ENCODE measurements at regions not wholly inside any gene's neighbourhood (a gene's known extent, or its start where the extent isn't known, plus 50 kb on each side); places are given as distances from the start of the nearest gene placed in this dataset.

DNA sequence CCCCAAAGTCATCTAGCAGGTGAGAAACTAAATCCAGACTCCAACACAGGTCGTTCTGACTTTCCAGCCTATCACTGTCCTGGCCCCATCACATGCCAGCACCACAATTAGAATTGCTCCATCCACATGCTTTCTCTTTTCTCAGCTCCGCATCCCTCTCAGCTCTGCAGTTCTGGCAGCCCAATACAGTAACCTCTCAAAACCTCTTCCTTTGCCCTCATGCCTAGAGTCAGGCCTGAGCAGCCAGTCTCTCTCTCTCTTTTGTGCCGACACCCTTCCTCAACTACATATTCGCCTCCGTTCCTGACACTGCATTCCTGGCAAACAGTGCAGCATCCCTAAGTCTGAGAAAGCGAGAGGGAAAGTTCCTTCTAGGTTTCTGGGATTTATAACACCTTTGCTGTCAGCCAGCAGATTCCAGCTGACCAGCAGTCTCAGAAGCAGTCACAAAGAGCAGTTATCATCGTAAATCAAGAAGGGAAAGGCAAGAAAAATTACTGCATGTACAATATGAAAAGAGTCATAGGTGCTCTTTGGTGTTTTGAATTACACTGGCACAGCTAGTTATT lies 258.0 kb downstream of the FAT3 start:
- no peak for DNase-seq
- 87% methylated on average over 5 of the region's 7 CpGs for WGBS (ENCODE audit: insufficient coverage)
- Histone ChIP-seq H3K4me3 (ENCODE audit: control insufficient read depth in 1 of 7, extremely low read depth in 1 of 7, insufficient read depth in 4 of 7, low read depth in 2 of 7, low read length in 6 of 7) (no peak overlapping the region), H3K36me3 (ENCODE audit: control insufficient read depth in 4 of 4, insufficient read depth in 4 of 4, low read length in 3 of 4) (no peaks in the 10 kb centered on the region), H3K9me3 (ENCODE audit: control extremely low read depth in 1 of 5, control insufficient read depth in 4 of 5, insufficient read depth in 2 of 5, low read depth in 1 of 5, low read length in 4 of 5) (no peaks in the 10 kb centered on the region), H3K4me1 (ENCODE audit: control extremely low read depth in 1 of 4, control insufficient read depth in 4 of 4, insufficient read depth in 4 of 4, low read length in 3 of 4) (no peaks in the 10 kb centered on the region), H3K27me3 (replicated peaks in 2 of 5; ENCODE audit: control insufficient read depth in 4 of 5, insufficient read depth in 5 of 5, low read length in 4 of 5) (no peaks in the 10 kb centered on the region), H3K27ac (ENCODE audit: insufficient read depth in 1 of 2, low read depth in 1 of 2, low read length in 2 of 2, poor library complexity in 1 of 2, severe bottlenecking in 2 of 2) (no peak overlapping the region)
- POLR2A ChIA-PET: no interaction called here
- CTCF ChIA-PET: no interaction called here

DNA sequence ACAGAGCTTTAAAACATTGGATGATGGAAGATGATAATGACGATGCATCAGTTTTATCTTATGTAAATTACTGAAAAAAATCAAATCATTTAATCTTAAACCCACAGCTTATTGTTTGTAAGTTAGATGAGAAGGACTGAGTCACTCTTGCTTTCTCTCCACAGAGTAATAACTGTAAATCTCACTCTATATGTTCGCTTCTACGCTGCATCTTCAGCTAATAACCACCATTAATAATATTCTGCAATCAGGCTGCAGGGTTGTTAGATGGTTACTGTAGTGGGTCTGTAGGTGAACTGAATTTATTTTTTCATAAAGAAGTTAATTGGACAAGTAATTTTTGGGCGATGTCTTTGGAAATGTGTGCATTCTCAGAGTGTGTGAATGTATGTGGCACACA lies 260.0 kb downstream of the FAT3 start:
- Histone ChIP-seq H3K4me3 (ENCODE audit: control insufficient read depth in 1 of 7, extremely low read depth in 1 of 7, insufficient read depth in 4 of 7, low read depth in 2 of 7, low read length in 6 of 7) (no peak overlapping the region), H3K9me3 (ENCODE audit: control extremely low read depth in 1 of 5, control insufficient read depth in 4 of 5, insufficient read depth in 2 of 5, low read depth in 1 of 5, low read length in 4 of 5) (no peaks in the 10 kb centered on the region), H3K27me3 (replicated peaks in 2 of 5; ENCODE audit: control insufficient read depth in 4 of 5, insufficient read depth in 5 of 5, low read length in 4 of 5) (no peaks in the 10 kb centered on the region), H3K27ac (ENCODE audit: insufficient read depth in 1 of 2, low read depth in 1 of 2, low read length in 2 of 2, poor library complexity in 1 of 2, severe bottlenecking in 2 of 2) (no peak overlapping the region), H3K4me1 (ENCODE audit: control extremely low read depth in 1 of 4, control insufficient read depth in 4 of 4, insufficient read depth in 4 of 4, low read length in 3 of 4) (no peaks in the 10 kb centered on the region), H3K36me3 (ENCODE audit: control insufficient read depth in 4 of 4, insufficient read depth in 4 of 4, low read length in 3 of 4) (no peaks in the 10 kb centered on the region)
- WGBS (ENCODE audit: insufficient coverage): no CpG with 5 or more reads among the region's 4 CpGs
- DNase-seq: no peak
- ChIA-PET POLR2A (no interaction called here), CTCF (no interaction called here)

DNA sequence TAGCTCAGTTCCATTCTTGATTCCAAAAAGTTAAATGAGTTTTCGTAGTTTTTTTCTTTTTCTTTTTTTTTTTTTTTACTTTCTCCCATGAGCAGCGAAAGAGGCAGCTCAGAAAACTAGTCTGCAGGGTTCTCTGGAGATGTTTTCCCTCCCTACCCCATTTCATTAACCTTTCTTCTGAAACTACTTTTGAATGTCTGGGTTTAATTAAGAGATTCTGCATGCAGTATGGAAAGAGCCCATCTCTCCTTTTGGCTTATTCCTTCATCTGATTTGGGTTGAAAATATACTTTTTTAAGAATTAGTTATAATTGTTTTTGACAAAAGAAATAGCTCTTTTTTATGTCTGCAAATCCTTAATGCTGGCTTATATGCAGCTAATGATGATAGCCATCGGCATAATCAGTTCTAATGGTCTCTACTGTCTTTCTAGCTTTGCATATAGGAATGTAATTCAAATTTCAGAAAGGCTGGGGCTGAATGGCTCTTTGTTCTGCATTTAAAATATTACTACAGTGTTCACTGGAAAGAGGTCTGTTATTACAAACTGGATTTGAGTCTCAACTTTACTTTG lies 265.3 kb downstream of the FAT3 start:
- Histone ChIP-seq H3K4me3 (ENCODE audit: control insufficient read depth in 1 of 7, extremely low read depth in 1 of 7, insufficient read depth in 4 of 7, low read depth in 2 of 7, low read length in 6 of 7) (no peak overlapping the region), H3K27me3 (replicated peaks in 2 of 5; ENCODE audit: control insufficient read depth in 4 of 5, insufficient read depth in 5 of 5, low read length in 4 of 5) (no peaks in the 10 kb centered on the region), H3K9me3 (ENCODE audit: control extremely low read depth in 1 of 5, control insufficient read depth in 4 of 5, insufficient read depth in 2 of 5, low read depth in 1 of 5, low read length in 4 of 5) (no peaks in the 10 kb centered on the region), H3K27ac (ENCODE audit: insufficient read depth in 1 of 2, low read depth in 1 of 2, low read length in 2 of 2, poor library complexity in 1 of 2, severe bottlenecking in 2 of 2) (no peak overlapping the region), H3K4me1 (ENCODE audit: control extremely low read depth in 1 of 4, control insufficient read depth in 4 of 4, insufficient read depth in 4 of 4, low read length in 3 of 4) (no peaks in the 10 kb centered on the region), H3K36me3 (ENCODE audit: control insufficient read depth in 4 of 4, insufficient read depth in 4 of 4, low read length in 3 of 4) (no peaks in the 10 kb centered on the region)
- ChIA-PET POLR2A (no interaction called here), CTCF (no interaction called here)
- no peak for DNase-seq
- 100% methylated on average over 1 of the region's 3 CpGs for WGBS (ENCODE audit: insufficient coverage)

DNA sequence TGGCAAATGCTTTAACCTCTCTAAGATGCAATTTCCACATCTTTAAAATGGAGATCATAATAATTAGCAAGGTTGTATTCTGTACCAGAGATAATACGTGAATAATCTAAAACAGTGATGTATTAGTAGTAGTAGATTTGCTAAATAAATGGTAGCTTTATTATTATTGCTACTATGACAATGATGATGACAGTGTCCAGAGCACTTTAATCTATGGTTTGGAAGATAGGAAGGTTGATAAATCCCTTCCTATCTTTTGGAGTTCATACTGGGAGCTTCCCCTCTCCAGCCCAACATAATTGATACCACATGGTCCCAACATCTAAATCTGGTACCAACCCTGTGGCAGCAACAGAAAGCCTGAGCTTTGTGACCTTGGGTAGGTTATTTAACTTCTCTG lies 267.8 kb downstream of the FAT3 start:
- Histone ChIP-seq H3K4me3 (ENCODE audit: control insufficient read depth in 1 of 7, extremely low read depth in 1 of 7, insufficient read depth in 4 of 7, low read depth in 2 of 7, low read length in 6 of 7) (no peak overlapping the region), H3K27me3 (replicated peaks in 2 of 5; ENCODE audit: control insufficient read depth in 4 of 5, insufficient read depth in 5 of 5, low read length in 4 of 5) (no peaks in the 10 kb centered on the region), H3K27ac (ENCODE audit: insufficient read depth in 1 of 2, low read depth in 1 of 2, low read length in 2 of 2, poor library complexity in 1 of 2, severe bottlenecking in 2 of 2) (no peak overlapping the region), H3K9me3 (ENCODE audit: control extremely low read depth in 1 of 5, control insufficient read depth in 4 of 5, insufficient read depth in 2 of 5, low read depth in 1 of 5, low read length in 4 of 5) (no peaks in the 10 kb centered on the region), H3K4me1 (ENCODE audit: control extremely low read depth in 1 of 4, control insufficient read depth in 4 of 4, insufficient read depth in 4 of 4, low read length in 3 of 4) (no peaks in the 10 kb centered on the region), H3K36me3 (ENCODE audit: control insufficient read depth in 4 of 4, insufficient read depth in 4 of 4, low read length in 3 of 4) (no peaks in the 10 kb centered on the region)
- DNase-seq: no peak
- CTCF ChIA-PET: no interaction called here
- WGBS (ENCODE audit: insufficient coverage): no CpG with 5 or more reads among the region's 1 CpG
- POLR2A ChIA-PET: no interaction called here

DNA sequence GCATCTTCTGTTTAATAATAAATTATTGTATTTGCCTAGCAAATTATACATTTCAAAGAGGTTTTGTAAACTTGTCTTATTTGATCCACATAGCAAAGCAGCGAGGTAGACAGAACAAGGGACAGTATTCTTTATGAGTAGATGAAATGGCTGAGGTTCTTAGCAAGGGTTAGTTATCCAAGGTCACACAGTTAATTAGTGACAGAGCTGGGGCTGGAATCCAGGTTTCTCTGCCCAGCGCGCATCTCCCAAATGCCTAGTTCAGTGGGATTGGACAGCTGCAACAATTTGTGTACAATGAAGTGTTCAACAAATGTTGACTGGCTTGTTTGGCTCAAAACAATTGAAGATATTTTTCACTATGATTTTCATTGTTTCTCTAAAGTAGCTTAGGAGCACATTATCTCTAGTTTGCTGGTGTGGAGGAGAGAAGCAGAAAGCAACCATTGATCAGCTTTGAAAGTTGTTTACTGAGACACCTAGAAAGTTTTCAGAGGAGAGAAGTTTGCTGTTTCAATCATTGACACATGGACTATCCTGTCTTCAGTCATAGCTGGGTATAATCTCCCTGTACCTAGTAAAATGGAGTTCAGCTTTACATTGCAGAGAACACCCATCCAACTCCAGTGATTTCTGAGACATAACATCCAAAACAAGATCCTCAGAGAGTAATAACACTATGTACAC lies 270.6 kb downstream of the FAT3 start:
- no peaks in the 10 kb centered on the region for H3K36me3 ChIP-seq (ENCODE audit: control insufficient read depth in 4 of 4, insufficient read depth in 4 of 4, low read length in 3 of 4)
- WGBS (ENCODE audit: insufficient coverage): 100% methylated on average over 3 of the region's 3 CpGs

DNA sequence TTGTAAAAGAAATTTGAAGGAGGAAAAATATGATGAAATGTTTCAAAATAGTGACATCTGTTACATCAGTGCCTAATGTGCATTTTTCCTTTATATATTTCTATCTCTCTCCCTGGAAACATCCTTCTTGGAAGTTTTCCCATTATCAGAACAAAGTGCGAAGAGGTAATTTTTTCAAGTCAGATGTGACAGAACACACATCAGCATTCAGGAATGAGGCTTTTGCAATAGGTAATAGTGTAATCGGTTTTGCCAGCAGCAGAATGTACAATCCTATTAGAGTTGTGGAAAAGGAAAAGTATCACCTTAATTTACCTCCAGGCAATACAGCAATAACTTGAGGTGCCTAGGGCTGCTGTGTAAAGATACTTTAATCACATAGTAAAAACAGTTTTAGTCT lies 275.8 kb downstream of the FAT3 start:
- no peaks in the 10 kb centered on the region for H3K9me3 ChIP-seq (ENCODE audit: control extremely low read depth in 1 of 5, control insufficient read depth in 4 of 5, insufficient read depth in 2 of 5, low read depth in 1 of 5, low read length in 4 of 5)
- CTCF ChIA-PET: no interaction called here
- H3K4me1 ChIP-seq (ENCODE audit: control extremely low read depth in 1 of 4, control insufficient read depth in 4 of 4, insufficient read depth in 4 of 4, low read length in 3 of 4): no peaks in the 10 kb centered on the region
- no peak overlapping the region for H3K4me3 ChIP-seq (ENCODE audit: control insufficient read depth in 1 of 7, extremely low read depth in 1 of 7, insufficient read depth in 4 of 7, low read depth in 2 of 7, low read length in 6 of 7)
- no peak overlapping the region for H3K27ac ChIP-seq (ENCODE audit: insufficient read depth in 1 of 2, low read depth in 1 of 2, low read length in 2 of 2, poor library complexity in 1 of 2, severe bottlenecking in 2 of 2)
- WGBS (ENCODE audit: insufficient coverage): no CpG with 5 or more reads among the region's 2 CpGs
- no peaks in the 10 kb centered on the region for H3K36me3 ChIP-seq (ENCODE audit: control insufficient read depth in 4 of 4, insufficient read depth in 4 of 4, low read length in 3 of 4)
- POLR2A ChIA-PET: no interaction called here
- DNase-seq: no peak
- peaks cover 0 to 1% (median 0%) of the 10 kb centered on the region in 5 experiments for H3K27me3 ChIP-seq (replicated peaks in 2 of 5; ENCODE audit: control insufficient read depth in 4 of 5, insufficient read depth in 5 of 5, low read length in 4 of 5)

More for the DNA sequence above, 270.6 kb downstream of the FAT3 start:
- H3K4me3 ChIP-seq (ENCODE audit: control insufficient read depth in 1 of 7, extremely low read depth in 1 of 7, insufficient read depth in 4 of 7, low read depth in 2 of 7, low read length in 6 of 7): no peak overlapping the region
- no peak overlapping the region for H3K27ac ChIP-seq (ENCODE audit: insufficient read depth in 1 of 2, low read depth in 1 of 2, low read length in 2 of 2, poor library complexity in 1 of 2, severe bottlenecking in 2 of 2)
- H3K27me3 ChIP-seq (replicated peaks in 2 of 5; ENCODE audit: control insufficient read depth in 4 of 5, insufficient read depth in 5 of 5, low read length in 4 of 5): no peaks in the 10 kb centered on the region
- no peaks in the 10 kb centered on the region for H3K9me3 ChIP-seq (ENCODE audit: control extremely low read depth in 1 of 5, control insufficient read depth in 4 of 5, insufficient read depth in 2 of 5, low read depth in 1 of 5, low read length in 4 of 5)
- POLR2A ChIA-PET: no interaction called here
- DNase-seq: no peak
- no peaks in the 10 kb centered on the region for H3K4me1 ChIP-seq (ENCODE audit: control extremely low read depth in 1 of 4, control insufficient read depth in 4 of 4, insufficient read depth in 4 of 4, low read length in 3 of 4)
- CTCF ChIA-PET: no interaction called here

DNA sequence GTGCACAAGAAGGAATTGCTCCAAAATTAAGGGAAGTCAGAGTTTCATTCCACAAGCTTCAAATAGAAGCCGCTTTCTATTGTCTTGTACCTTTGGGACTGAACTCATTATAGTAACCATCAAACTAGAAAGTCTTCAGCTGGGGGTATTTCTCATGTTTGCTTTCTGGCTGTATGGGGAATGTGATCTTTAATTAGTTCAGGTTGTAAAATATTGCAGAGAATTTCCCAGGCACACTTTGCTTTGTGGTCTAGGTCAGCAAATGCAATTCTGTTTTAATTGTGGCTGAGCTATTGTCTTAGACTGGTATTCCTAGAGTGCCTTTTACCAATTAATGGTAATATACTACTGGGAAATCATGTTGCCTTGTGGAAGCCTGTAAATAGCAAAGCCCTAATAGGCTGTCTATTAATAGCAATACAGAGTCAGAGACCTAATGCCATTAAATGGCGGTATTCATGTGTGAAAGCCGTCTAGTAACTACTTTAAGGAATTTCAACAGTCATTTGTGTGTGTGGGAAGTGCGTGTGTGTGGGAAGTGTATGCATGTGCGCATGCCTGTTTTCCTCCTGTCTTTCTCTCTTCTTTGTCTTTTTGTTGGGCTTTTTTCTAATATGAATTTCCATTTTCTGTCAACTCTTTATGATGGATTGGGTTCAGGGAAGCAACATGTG lies 276.6 kb downstream of the FAT3 start:
- no peak for DNase-seq
- Histone ChIP-seq H3K4me1 (ENCODE audit: control extremely low read depth in 1 of 4, control insufficient read depth in 4 of 4, insufficient read depth in 4 of 4, low read length in 3 of 4) (no peaks in the 10 kb centered on the region), H3K27ac (ENCODE audit: insufficient read depth in 1 of 2, low read depth in 1 of 2, low read length in 2 of 2, poor library complexity in 1 of 2, severe bottlenecking in 2 of 2) (no peak overlapping the region), H3K36me3 (ENCODE audit: control insufficient read depth in 4 of 4, insufficient read depth in 4 of 4, low read length in 3 of 4) (no peaks in the 10 kb centered on the region), H3K9me3 (ENCODE audit: control extremely low read depth in 1 of 5, control insufficient read depth in 4 of 5, insufficient read depth in 2 of 5, low read depth in 1 of 5, low read length in 4 of 5) (no peaks in the 10 kb centered on the region), H3K4me3 (ENCODE audit: control insufficient read depth in 1 of 7, extremely low read depth in 1 of 7, insufficient read depth in 4 of 7, low read depth in 2 of 7, low read length in 6 of 7) (no peak overlapping the region), H3K27me3 (replicated peaks in 2 of 5; ENCODE audit: control insufficient read depth in 4 of 5, insufficient read depth in 5 of 5, low read length in 4 of 5) (peaks cover 0 to 1% (median 0%) of the 10 kb centered on the region in 5 experiments)
- WGBS (ENCODE audit: insufficient coverage): 100% methylated on average over 2 of the region's 5 CpGs
- ChIA-PET POLR2A (no interaction called here), CTCF (no interaction called here)
